SK-N-SH (cell line): ENCODE measurements at regions not wholly inside any gene's neighbourhood (a gene's known extent, or its start where the extent isn't known, plus 50 kb on each side); places are given as distances from the start of the nearest gene placed in this dataset.

Source experiments
- FOXM1 ChIP-seq: IDR thresholded peaks from 2 replicates; pipeline ENCODE4 v1.4.0; 2012; ENCODE audit warnings: low read depth, mild to moderate bottlenecking
- RAD21 ChIP-seq: IDR thresholded peaks from 2 replicates; pipeline ENCODE4 v1.6.1; 2012; ENCODE audit warnings: mild to moderate bottlenecking, low read length
- YY1 ChIP-seq: IDR thresholded peaks from 2 replicates; pipeline ENCODE4 v1.4.0; 2012; ENCODE audit warnings: low read depth, mild to moderate bottlenecking
- TF ChIP-seq, protein P1 (sequence below): IDR thresholded peaks from 2 replicates; pipeline ENCODE4 v1.4.0; 2012; ENCODE audit warnings: low read depth

DNA sequence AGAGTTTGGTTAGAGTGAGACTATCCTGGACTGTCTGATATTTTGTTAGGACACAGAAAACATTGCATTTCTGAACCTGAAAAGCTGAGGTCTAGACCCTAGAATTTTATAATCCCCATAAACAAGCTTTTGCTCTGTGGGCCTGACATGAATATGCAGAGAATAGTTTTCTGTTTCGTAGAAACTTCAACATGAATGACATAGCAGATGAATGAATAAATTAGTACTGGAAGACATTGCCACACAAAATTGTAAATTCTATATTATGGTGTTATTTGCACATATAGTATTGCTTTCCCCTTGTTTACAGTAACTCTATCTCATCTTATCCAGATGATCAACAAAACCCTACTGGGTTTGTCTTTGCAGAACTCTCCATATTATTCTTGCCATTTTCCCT is 54.9 kb upstream of the MAML3 start:
- TF ChIP-seq RAD21 (no peak), FOXM1 (no peak), YY1 (no peak)
- TF ChIP-seq, protein P1, sequence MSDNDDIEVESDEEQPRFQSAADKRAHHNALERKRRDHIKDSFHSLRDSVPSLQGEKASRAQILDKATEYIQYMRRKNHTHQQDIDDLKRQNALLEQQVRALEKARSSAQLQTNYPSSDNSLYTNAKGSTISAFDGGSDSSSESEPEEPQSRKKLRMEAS: no peak
